GM12873 (cell line): ENCODE measurements at regions not wholly inside any gene's neighbourhood (a gene's known extent, or its start where the extent isn't known, plus 50 kb on each side); places are given as distances from the start of the nearest gene placed in this dataset.

ENCODE experiments used
- TF ChIP-seq, protein P1 (sequence below): IDR thresholded peaks from 2 replicates; pipeline ENCODE4 v1.5.1; 2012; ENCODE audit warnings: low read depth, mild to moderate bottlenecking, moderate library complexity, low read length, control low read depth; ENCODE audit not compliant: insufficient read depth; ENCODE audit errors: missing control alignments

DNA sequence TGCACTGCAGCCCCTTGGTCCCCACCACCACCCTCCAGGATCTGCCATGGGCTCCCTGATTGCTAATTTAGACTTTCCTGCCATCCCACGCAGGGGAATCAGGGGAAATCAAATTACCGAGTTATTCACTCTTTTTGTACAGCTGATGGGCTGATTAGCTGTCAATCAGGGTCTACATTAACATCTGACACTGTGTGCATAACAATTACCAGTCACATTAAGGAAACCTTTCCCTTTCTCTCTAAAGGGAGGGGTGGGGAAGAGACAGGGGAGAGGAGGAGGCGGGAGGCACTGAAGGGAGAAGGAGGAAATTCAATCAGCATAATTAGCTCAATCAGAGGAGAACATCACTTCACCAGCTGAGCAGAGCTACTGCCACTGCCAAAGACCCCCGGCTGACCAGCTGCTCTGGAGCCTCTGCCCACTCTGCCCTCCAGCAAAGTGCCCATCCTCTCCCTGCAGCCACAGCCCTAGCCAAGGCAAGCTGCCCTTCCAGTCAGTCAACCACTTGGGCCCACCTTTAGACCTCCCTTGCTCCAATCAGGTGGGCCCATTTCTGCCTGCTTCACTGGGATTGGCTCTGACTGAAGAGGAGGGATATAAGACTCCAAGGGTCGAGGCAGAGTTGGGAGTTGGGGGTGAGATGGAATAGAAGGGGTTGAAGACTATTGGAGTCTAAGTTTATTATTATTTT lies 199.3 kb upstream of the ZC3H12A start:
- TF ChIP-seq, protein P1, sequence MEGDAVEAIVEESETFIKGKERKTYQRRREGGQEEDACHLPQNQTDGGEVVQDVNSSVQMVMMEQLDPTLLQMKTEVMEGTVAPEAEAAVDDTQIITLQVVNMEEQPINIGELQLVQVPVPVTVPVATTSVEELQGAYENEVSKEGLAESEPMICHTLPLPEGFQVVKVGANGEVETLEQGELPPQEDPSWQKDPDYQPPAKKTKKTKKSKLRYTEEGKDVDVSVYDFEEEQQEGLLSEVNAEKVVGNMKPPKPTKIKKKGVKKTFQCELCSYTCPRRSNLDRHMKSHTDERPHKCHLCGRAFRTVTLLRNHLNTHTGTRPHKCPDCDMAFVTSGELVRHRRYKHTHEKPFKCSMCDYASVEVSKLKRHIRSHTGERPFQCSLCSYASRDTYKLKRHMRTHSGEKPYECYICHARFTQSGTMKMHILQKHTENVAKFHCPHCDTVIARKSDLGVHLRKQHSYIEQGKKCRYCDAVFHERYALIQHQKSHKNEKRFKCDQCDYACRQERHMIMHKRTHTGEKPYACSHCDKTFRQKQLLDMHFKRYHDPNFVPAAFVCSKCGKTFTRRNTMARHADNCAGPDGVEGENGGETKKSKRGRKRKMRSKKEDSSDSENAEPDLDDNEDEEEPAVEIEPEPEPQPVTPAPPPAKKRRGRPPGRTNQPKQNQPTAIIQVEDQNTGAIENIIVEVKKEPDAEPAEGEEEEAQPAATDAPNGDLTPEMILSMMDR: no peak

DNA sequence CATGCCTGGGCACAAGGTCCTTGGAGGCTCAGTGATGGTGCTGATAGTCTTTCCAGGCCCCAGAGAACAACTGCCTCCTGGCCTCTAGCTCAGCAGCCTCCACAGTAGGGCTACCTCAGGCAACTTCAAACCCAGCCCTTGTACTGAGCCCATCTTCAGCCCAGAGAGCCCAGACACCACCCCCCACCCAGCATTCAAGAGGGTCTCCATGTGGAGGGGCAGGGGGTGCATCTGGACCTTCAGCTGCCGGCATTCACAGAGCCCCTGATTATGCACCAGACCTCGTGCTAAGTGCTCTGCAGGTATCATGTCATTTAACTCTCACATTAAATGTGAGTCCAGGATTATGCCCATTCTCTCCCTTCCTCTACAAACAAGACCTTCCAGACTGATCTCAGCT lies 197.0 kb upstream of the ZC3H12A start:
- TF ChIP-seq, protein P1: no peak

DNA sequence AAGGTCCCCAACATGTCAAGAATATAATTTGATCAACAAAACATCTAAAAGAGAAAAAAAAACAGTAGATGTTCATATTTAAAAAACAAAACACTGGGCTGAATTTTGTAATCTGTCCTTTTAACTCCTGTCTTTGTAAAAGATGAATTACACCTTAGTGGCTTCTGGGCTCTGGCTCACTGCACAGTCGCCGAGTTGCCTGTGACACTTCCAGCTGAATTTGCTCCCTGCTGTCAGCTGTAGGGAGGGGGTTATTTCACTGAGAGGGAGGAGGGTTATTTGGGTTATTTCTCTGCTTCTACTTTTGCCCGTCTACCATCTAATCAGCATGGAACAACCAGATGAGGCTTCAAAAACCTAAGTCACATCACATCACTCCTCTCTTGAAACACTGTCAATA lies 193.0 kb upstream of the ZC3H12A start:
- TF ChIP-seq, protein P1: no peak

DNA sequence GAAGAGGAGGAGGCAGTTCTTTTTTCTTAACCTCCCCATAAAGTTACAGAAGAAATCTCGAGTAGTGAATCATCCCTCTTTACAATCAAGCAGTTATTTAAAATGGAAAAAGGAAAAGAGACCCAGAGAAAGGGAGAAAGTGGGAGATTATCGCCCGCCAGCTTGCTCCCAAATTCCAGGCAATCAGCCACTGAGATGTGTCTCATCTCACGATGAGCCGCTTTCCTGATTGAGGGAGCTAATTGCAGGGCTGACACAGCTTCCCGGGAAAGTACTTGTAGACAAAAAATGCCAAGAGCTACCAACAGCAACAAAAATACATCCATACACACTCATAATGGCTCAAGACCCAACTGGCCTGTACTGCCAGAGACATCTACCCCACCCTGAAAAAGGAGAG lies 191.6 kb upstream of the ZC3H12A start:
- TF ChIP-seq, protein P1: no peak

DNA sequence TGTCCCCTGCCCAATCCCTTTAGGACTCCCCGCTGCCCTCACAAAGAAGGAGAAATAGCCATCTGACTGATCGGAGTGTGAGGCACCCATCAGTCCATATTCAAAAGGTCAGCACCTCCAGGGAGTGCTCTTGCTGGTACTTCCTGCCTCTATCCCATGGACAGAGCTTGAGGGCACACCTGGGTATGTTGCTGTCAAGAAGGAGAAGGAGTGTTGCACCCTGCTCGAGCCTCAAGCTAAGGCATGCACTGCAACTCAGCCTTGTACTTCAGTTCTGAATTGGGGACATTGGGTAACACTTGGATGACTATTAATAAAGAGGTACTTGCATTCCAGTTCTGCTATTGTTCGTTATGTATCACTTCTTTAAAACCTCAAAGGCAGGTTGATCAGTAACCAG lies 190.3 kb upstream of the ZC3H12A start:
- TF ChIP-seq, protein P1: no peak

DNA sequence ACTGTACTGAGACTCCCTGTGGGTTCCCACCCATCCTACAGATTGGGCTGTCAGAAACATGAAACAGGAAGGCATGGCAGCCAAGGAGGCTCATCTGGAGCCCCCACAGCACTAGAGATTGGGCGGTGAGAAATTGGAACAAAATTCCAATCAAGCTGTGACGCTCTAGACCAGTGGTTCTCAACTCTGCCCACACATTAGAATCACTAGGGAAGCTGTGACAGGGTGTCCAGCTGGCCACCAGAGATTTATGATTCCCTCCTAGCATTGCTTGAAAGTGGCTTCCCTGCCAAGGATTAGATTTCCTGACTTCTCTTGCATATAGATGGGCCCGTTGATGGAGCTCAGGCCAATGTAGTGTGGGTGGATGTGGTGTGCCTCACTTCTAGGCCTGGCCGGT lies 187.5 kb upstream of the ZC3H12A start:
- TF ChIP-seq, protein P1: no peak

DNA sequence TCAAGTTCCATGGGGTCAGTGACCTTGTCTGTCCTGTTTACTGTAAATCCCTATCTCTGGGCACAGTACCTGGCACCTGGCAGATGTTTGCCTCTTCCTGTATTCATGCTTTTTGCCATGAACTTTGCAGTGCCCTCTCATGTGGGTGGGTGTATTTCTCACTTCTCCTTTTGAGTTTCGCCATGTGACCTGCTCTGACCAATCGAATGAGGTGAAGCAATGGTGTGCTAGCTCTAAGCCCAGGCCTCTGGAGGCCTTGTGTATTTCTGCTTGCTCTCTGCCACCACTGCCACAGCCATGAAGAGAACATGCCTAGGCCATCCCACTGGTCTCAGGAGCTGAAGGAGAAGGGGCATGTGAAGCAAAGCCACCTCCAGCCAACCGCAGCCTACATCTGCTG lies 185.5 kb upstream of the ZC3H12A start:
- TF ChIP-seq, protein P1: no peak
